H1 (cell line): ENCODE measurements at regions not wholly inside any gene's neighbourhood (a gene's known extent, or its start where the extent isn't known, plus 50 kb on each side); places are given as distances from the start of the nearest gene placed in this dataset.

Experiments
- CTCF ChIA-PET: fragments of 300-600 bp; sonication (Branson Sonifier 250); formaldehyde crosslinking; loops from one replicate; lab custom pipeline; 2021; ENCODE audit not compliant: partially characterized antibody; lab: Charles Lee
- POLR2A ChIA-PET: fragments of 300-600 bp; sonication (Branson Sonifier 250); formaldehyde crosslinking; loops from one replicate; lab custom pipeline; 2021; ENCODE audit warnings: inconsistent platforms; ENCODE audit not compliant: partially characterized antibody; lab: Charles Lee
- DNase-seq, 2 experiments: peaks; one replicate each; pipeline versions ENCODE4 v3.0.0 to v3.0.0-alpha.2; 2010 to 2022; ENCODE audit warnings: low spot score in 2 of 2, low read depth in 1 of 2, mixed read lengths in 1 of 2
- FAIRE-seq: peaks from 2 replicates; lab custom pipeline; 2011; peaks lifted over from hg19 to GRCh38; lab: Jason Lieb, UNC
- H2AFZ ChIP-seq: 2 replicates; pipeline ENCODE4 v1.8.1; 2012; ENCODE audit warnings: low read length, inconsistent platforms
- H2AK5ac ChIP-seq: 2 replicates; pipeline ENCODE4 v1.6.1; 2013; ENCODE audit warnings: low read depth, low read length
- H2BK120ac ChIP-seq: replicated peaks from 2 replicates; pipeline ENCODE3; 2013; ENCODE audit warnings: low read depth, low read length, inconsistent platforms
- H2BK12ac ChIP-seq: 2 replicates; pipeline ENCODE4 v1.6.1; 2013; ENCODE audit warnings: low read depth, low read length
- H2BK15ac ChIP-seq: 2 replicates; pipeline ENCODE4 v1.6.1; 2013; ENCODE audit warnings: low read length
- H2BK20ac ChIP-seq: 2 replicates; pipeline ENCODE4 v1.6.1; 2013; ENCODE audit warnings: low read length
- H2BK5ac ChIP-seq: 2 replicates; pipeline ENCODE4 v1.6.1; 2013; ENCODE audit warnings: low read depth, low read length
- H3K14ac ChIP-seq: 2 replicates; pipeline ENCODE4 v1.6.1; 2013; ENCODE audit warnings: inconsistent platforms; ENCODE audit not compliant: insufficient read length
- H3K18ac ChIP-seq: 2 replicates; pipeline ENCODE4 v1.6.1; 2013; ENCODE audit warnings: low read length; ENCODE audit errors: extremely low read depth
- H3K23ac ChIP-seq: 2 replicates; pipeline ENCODE4 v1.6.1; 2013; ENCODE audit warnings: inconsistent platforms; ENCODE audit not compliant: insufficient read length
- H3K23me2 ChIP-seq: 2 replicates; pipeline ENCODE4 v1.6.1; 2013; ENCODE audit warnings: low read depth, low read length
- H3K27ac ChIP-seq: 2 replicates; pipeline ENCODE4 v1.6.1; 2011; ENCODE audit warnings: low read depth, low read length, inconsistent platforms
- H3K27me3 ChIP-seq, 4 experiments: replicated peaks in 1 of 4; 1 replicate in 1 of 4; 2 replicates in 3 of 4; pipeline versions ENCODE4 v1.6.1 to v1.8.1; 2011 to 2013; ENCODE audit warnings: low read length in 3 of 4, mild to moderate bottlenecking in 3 of 4, inconsistent platforms in 2 of 4, mixed read lengths in 2 of 4, moderate library complexity in 1 of 4; ENCODE audit not compliant: control insufficient read depth in 3 of 4, insufficient read depth in 3 of 4; ENCODE audit errors: extremely low read depth in 1 of 4
- H3K36me3 ChIP-seq, 4 experiments: 2 replicates each; pipeline versions ENCODE4 v1.6.1 to v1.8.1; 2011 to 2013; ENCODE audit warnings: mild to moderate bottlenecking in 4 of 4, low read length in 3 of 4, moderate library complexity in 2 of 4, control low read depth in 1 of 4, inconsistent platforms in 1 of 4; ENCODE audit not compliant: insufficient read depth in 4 of 4, control insufficient read depth in 2 of 4
- H3K4ac ChIP-seq: replicated peaks from 2 replicates; pipeline ENCODE3; 2013; ENCODE audit warnings: low read length, low read depth, mixed read lengths, inconsistent platforms; ENCODE audit not compliant: insufficient read length
- H3K4me1 ChIP-seq, 4 experiments: replicated peaks in 1 of 4; 1 replicate in 1 of 4; 2 replicates in 3 of 4; pipeline versions ENCODE4 v1.6.1 to v1.8.1; 2011 to 2013; ENCODE audit warnings: low read length in 3 of 4, inconsistent platforms in 2 of 4, mixed read lengths in 1 of 4; ENCODE audit not compliant: insufficient read depth in 4 of 4, control insufficient read depth in 3 of 4
- H3K4me2 ChIP-seq, 2 experiments: 2 replicates each; pipeline versions ENCODE4 v1.6.1 to v1.8.1; 2011 to 2013; ENCODE audit warnings: low read depth in 2 of 2, low read length in 2 of 2, control low read depth in 1 of 2, inconsistent platforms in 1 of 2, mild to moderate bottlenecking in 1 of 2; ENCODE audit not compliant: insufficient read depth in 1 of 2
- H3K4me3 ChIP-seq, 4 experiments: fragments of 200-600, 300-600 bp in 1 of 4; sonication (generic), shearing (Covaris generic), sonication (Bioruptor Twin) in 1 of 4; 2 replicates each; pipeline versions ENCODE4 v1.5.1 to v1.8.1; 2011 to 2016; ENCODE audit warnings: low read length in 4 of 4, low read depth in 3 of 4, control low read depth in 2 of 4, inconsistent platforms in 2 of 4, mild to moderate bottlenecking in 2 of 4, mixed read lengths in 1 of 4, moderate library complexity in 1 of 4; ENCODE audit not compliant: insufficient read depth in 2 of 4; ENCODE audit errors: extremely low read depth in 1 of 4
- H3K56ac ChIP-seq: replicated peaks from 2 replicates; pipeline ENCODE3; 2013; ENCODE audit warnings: low read depth, mild to moderate bottlenecking, mixed read lengths, low read length, inconsistent platforms; ENCODE audit not compliant: insufficient read length
- H3K79me1 ChIP-seq: 2 replicates; pipeline ENCODE4 v1.6.1; 2013; ENCODE audit warnings: low read depth, low read length, control low read depth
- H3K79me2 ChIP-seq, 2 experiments: 2 replicates each; pipeline versions ENCODE4 v1.6.1 to v1.8.1; 2012 to 2013; ENCODE audit warnings: low read length in 2 of 2, mild to moderate bottlenecking in 2 of 2, inconsistent platforms in 1 of 2; ENCODE audit not compliant: insufficient read depth in 2 of 2, control insufficient read depth in 1 of 2
- H3K9ac ChIP-seq, 4 experiments: replicated peaks in 1 of 4; 1 replicate in 1 of 4; 2 replicates in 3 of 4; pipeline versions ENCODE4 v1.6.1 to v1.8.1; 2011 to 2013; ENCODE audit warnings: low read depth in 3 of 4, low read length in 3 of 4, control low read depth in 2 of 4, mild to moderate bottlenecking in 2 of 4, moderate library complexity in 2 of 4, inconsistent platforms in 1 of 4; ENCODE audit errors: extremely low read depth in 1 of 4
- H3K9me3 ChIP-seq, 2 experiments: 2 replicates each; pipeline versions ENCODE4 v1.6.1 to v1.8.1; 2012 to 2013; ENCODE audit warnings: mild to moderate bottlenecking in 2 of 2, moderate library complexity in 2 of 2, control low read depth in 1 of 2, inconsistent platforms in 1 of 2, low read depth in 1 of 2, low read length in 1 of 2, mixed read lengths in 1 of 2; ENCODE audit not compliant: insufficient read depth in 2 of 2
- H4K20me1 ChIP-seq, 2 experiments: replicated peaks in 1 of 2; 2 replicates each; pipeline versions ENCODE3 to v1.8.1; 2011 to 2013; ENCODE audit warnings: inconsistent platforms in 2 of 2, low read length in 2 of 2, mild to moderate bottlenecking in 1 of 2; ENCODE audit not compliant: insufficient read depth in 2 of 2, control insufficient read depth in 1 of 2
- H4K5ac ChIP-seq: 2 replicates; pipeline ENCODE4 v1.6.1; 2013; ENCODE audit warnings: low read length, low read depth, mixed read lengths, inconsistent platforms; ENCODE audit not compliant: insufficient read length
- H4K8ac ChIP-seq: 2 replicates; pipeline ENCODE4 v1.8.0; 2013; ENCODE audit warnings: mild to moderate bottlenecking, moderate library complexity, low read length, inconsistent platforms; ENCODE audit not compliant: insufficient read depth; ENCODE audit errors: extremely low read depth
- H4K91ac ChIP-seq: replicated peaks from 2 replicates; pipeline ENCODE3; 2013; ENCODE audit warnings: low read length, mixed read lengths, inconsistent platforms; ENCODE audit not compliant: insufficient read length
- ATF2 ChIP-seq: IDR thresholded peaks from 2 replicates; pipeline ENCODE4 v1.6.1; 2012; ENCODE audit warnings: low read length, inconsistent platforms
- ATF3 ChIP-seq: IDR thresholded peaks from 2 replicates; pipeline ENCODE4 v1.6.1; 2011; ENCODE audit warnings: low read depth, mild to moderate bottlenecking, low read length; ENCODE audit not compliant: insufficient read depth
- BCL11A ChIP-seq, 2 experiments: IDR thresholded peaks; one replicate each; pipeline ENCODE4 v1.6.1; 2011; ENCODE audit warnings: low read depth in 2 of 2, low read length in 2 of 2, mild to moderate bottlenecking in 2 of 2
- CHD2 ChIP-seq: IDR thresholded peaks from 2 replicates; pipeline ENCODE4 v1.6.1; 2012; ENCODE audit warnings: low read length, improper control_type of control experiment
- JUN ChIP-seq: IDR thresholded peaks from 2 replicates; pipeline ENCODE4 v1.6.1; 2011; ENCODE audit warnings: low read depth, mild to moderate bottlenecking, improper control_type of control experiment, low read length
- MAFK ChIP-seq: IDR thresholded peaks from 2 replicates; pipeline ENCODE4 v1.6.1; 2012; ENCODE audit warnings: low read depth, mild to moderate bottlenecking, improper control_type of control experiment, low read length
- POLR2A ChIP-seq, 2 experiments: IDR thresholded peaks; 1 replicate in 1 of 2; 2 replicates in 1 of 2; pipeline ENCODE4 v1.6.1; 2011; ENCODE audit warnings: low read depth in 2 of 2, low read length in 2 of 2, mild to moderate bottlenecking in 2 of 2; ENCODE audit errors: control extremely low read depth in 1 of 2
- SRF ChIP-seq: IDR thresholded peaks from 2 replicates; pipeline ENCODE4 v1.6.1; 2011; ENCODE audit warnings: mild to moderate bottlenecking, low read depth, low read length, moderate library complexity
- SUZ12 ChIP-seq: fragments of 200-600 bp; sonication (generic); IDR thresholded peaks from 2 replicates; pipeline ENCODE4 v1.6.1; 2012; ENCODE audit warnings: mild to moderate bottlenecking, inconsistent platforms, low read length, moderate library complexity, mixed read lengths
- TAF7 ChIP-seq: optimal IDR thresholded peaks from 2 replicates; pipeline ENCODE3; 2011; ENCODE audit warnings: low read depth, mild to moderate bottlenecking, inconsistent platforms, low read length, moderate library complexity, borderline replicate concordance
- WGBS, 2 experiments: shearing (Covaris generic) in 1 of 2; methylation state at CpG; one replicate each; pipeline versions ENCODE4 v1.1.6 to v1.1.7; 2013 to 2015; ENCODE audit warnings: low lambda C conversion rate in 2 of 2, mixed read lengths in 2 of 2, inconsistent platforms in 1 of 2, low coverage in 1 of 2, missing lambda C conversion rate in 1 of 2; ENCODE audit not compliant: insufficient replicate concordance in 2 of 2, insufficient coverage in 1 of 2, insufficient read length in 1 of 2; ENCODE audit errors: extremely low coverage in 1 of 2, missing lambda C conversion rate in 1 of 2; 5-methylcytosine and 5-hydroxymethylcytosine counted together

- FAIRE-seq (no peak), DNase-seq (no peak)
- Histone ChIP-seq H2AK5ac (no peak overlapping the region), H3K4me3 (no peak overlapping the region), H3K27me3 (no peaks in the 10 kb centered on the region), H3K9me3 (no peaks in the 10 kb centered on the region), H2BK5ac (no peak overlapping the region), H3K23ac (no peak overlapping the region), H2BK12ac (no peak overlapping the region), H3K18ac (no peak overlapping the region), H3K79me2 (no peaks in the 10 kb centered on the region), H4K5ac (no peak overlapping the region), H4K20me1 (no peaks in the 10 kb centered on the region), H3K23me2 (peaks cover 2% of the 10 kb centered on the region; the same call in 1 of the 2 replicates), H3K14ac (no peak overlapping the region), H2BK20ac (no peak overlapping the region), H3K4me2 (no peak overlapping the region), H2BK15ac (no peak overlapping the region), H3K9ac (no peak overlapping the region; a peak in 1 of 7 replicates), H3K56ac (no peak overlapping the region), H3K4me1 (no peaks in the 10 kb centered on the region), H4K8ac (no peak overlapping the region), H4K91ac (no peak overlapping the region), H3K79me1 (no peaks in the 10 kb centered on the region), H3K36me3 (no peaks in the 10 kb centered on the region), H2AFZ (no peak overlapping the region), H2BK120ac (no peak overlapping the region), H3K27ac (no peak overlapping the region), H3K4ac (no peak overlapping the region)
- TF ChIP-seq TAF7 (no peak), JUN (no peak), SUZ12 (no peak), CHD2 (no peak), ATF2 (no peak), MAFK (no peak), SRF (no peak), BCL11A (IDR thresholded peaks at IDR 0.05; ENCODE audit: low read depth in 2 of 2, low read length in 2 of 2) (no peak), POLR2A (IDR thresholded peaks at IDR 0.05; ENCODE audit: control extremely low read depth in 1 of 2, low read depth in 2 of 2, low read length in 2 of 2) (no peak), ATF3 (no peak)
- CTCF ChIA-PET: interaction anchor here (1.1 to 1.9 kb wide), 4 partner anchors 14 to 38 kb away, joined by 3 to 7 read pairs (median 4); no protein-coding TSS in a partner anchor
- POLR2A ChIA-PET: no interaction called here
- 80% methylated on average over 9 of the region's 10 CpGs; no CpG with 5 or more reads in 1 of the 2 experiments for WGBS, 2 experiments
Measured at GRCh38 chr1:24999426-24999825, 69.3 kb upstream of the RUNX3 start.
